Epithelial cell of esophagus (primary cell): ENCODE measurements at regions not wholly inside any gene's neighbourhood (a gene's known extent, or its start where the extent isn't known, plus 50 kb on each side); places are given as distances from the start of the nearest gene placed in this dataset.
"Not testable (repeated sequence)": the region's sequence is repeated elsewhere in the genome, so short reads cannot be mapped to it uniquely, and the experiment has no call there.

Experiments used
- DNase-seq: peaks from one replicate; pipeline ENCODE4 v3.0.0; 2010; ENCODE audit warnings: low read depth
- H3K4me3 ChIP-seq: 2 replicates; pipeline ENCODE4 v1.5.1; 2011; ENCODE audit warnings: mild to moderate bottlenecking, low read length, control low read depth
- TF ChIP-seq, protein P1 (sequence below): IDR thresholded peaks from 2 replicates; pipeline ENCODE4 v1.5.1; 2011; ENCODE audit warnings: low read depth, mild to moderate bottlenecking, low read length, control low read depth, inconsistent platforms; ENCODE audit not compliant: insufficient read depth; ENCODE audit errors: missing control alignments

DNA sequence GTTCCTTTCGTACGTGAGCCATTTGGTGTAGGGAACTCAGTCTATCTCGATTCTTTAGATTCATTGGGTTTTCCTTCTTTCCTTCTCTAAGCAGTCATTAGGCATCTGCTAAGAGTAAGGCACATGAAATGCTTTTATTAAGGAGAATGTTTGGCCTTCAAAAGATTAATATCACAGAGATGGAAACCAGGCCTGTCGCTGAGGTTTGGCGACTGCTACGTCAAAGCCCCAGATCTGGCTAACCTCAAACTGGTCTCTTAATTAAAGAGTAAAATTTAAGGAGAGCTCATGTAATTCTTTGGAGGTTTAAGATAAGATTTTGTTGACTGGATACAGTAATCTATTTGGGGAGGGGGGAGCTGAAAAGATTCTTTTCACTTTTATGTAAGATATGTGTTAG lies 189.8 kb downstream of the JCAD start:
- no peak overlapping the region for H3K4me3 ChIP-seq
- TF ChIP-seq, protein P1, sequence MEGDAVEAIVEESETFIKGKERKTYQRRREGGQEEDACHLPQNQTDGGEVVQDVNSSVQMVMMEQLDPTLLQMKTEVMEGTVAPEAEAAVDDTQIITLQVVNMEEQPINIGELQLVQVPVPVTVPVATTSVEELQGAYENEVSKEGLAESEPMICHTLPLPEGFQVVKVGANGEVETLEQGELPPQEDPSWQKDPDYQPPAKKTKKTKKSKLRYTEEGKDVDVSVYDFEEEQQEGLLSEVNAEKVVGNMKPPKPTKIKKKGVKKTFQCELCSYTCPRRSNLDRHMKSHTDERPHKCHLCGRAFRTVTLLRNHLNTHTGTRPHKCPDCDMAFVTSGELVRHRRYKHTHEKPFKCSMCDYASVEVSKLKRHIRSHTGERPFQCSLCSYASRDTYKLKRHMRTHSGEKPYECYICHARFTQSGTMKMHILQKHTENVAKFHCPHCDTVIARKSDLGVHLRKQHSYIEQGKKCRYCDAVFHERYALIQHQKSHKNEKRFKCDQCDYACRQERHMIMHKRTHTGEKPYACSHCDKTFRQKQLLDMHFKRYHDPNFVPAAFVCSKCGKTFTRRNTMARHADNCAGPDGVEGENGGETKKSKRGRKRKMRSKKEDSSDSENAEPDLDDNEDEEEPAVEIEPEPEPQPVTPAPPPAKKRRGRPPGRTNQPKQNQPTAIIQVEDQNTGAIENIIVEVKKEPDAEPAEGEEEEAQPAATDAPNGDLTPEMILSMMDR: no peak
- DNase-seq: no peak

DNA sequence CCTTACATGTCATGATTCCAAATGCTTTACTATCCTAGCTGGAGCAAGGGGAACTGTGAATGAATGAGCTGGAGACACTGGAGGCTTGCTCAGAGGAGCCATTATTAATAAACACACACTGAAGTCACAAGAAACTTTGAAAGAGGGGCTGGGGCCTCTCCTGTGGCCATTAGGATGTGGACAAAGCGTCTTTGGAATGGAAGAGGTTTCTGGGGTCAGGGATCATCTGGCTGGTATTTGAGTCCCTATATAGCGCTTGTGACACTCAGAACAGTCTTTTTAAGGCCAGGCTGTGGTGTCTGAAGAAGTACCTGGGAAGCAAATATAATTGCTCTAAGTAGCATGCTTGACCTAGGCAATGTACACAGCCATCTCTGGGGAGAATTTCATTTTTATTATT lies 193.0 kb downstream of the JCAD start:
- H3K4me3 ChIP-seq: no peak overlapping the region
- TF ChIP-seq, protein P1: no peak
- DNase-seq: no peak

DNA sequence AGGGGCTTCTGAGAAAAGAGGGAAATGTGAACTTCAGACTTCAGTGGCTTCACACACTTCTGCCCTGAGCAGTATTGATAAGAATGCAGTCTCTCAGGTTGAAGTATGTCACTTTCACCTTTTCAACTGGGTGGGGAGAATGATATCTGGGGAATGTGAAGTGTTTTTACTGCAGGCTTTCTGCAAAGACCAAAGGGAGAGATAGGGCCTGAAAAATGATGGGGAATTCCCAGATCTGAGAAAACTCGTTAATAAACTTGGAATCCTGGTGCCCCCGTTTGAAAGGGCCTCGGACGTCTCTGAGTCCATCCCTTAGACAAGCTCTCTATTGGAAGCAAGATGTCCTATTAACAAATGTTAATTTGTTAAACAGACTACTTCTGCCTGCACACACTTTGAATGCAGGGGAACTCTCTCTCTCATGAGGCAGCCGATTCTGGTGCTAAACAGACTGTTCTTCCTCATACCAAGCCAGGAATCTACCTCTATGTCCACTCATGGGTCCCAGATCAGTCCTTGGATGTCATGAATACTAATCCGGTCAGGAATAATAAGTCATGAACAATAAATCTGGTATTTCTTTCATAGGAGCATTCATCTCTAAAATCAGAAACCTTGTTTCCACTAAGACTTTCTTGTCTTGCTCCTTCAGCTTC lies 193.6 kb downstream of the JCAD start:
- peak; percentile 46 for DNase-seq
- TF ChIP-seq, protein P1: no peak
- H3K4me3 ChIP-seq: no peak overlapping the region

DNA sequence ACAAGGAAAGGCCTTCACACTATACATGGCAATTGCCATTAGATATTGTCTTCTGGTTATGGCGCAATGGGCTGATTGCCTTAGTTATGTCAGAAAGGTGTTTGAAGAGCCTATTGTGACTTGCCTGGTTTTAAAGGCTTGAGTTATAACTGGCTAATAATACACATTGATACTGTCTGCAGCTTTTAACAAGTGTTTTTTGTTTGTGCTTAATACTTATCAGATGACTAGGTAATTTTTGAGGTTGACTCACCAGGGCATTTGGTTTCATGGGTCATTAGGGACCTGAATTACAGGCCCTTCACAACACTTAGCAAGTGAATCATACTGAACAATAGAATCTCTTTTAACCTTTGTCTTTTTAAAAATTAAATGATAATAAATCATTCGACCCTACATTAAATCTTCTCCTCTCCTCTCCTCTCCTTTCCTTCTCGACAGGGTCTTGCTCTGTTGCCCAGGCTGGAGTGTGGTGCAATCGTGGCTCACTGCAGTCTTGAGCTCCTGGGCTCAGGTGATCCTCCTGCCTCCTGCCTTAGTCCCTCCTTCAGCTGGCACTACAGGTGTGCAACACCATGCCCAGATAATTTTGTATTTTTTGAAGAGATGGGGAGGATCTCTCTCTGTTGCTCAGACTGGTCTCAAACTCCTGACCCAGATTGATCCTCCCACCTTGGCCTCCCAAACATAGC lies 196.3 kb downstream of the JCAD start:
- DNase-seq: peak; percentile 96
- TF ChIP-seq, protein P1: no peak
- no peak overlapping the region for H3K4me3 ChIP-seq

DNA sequence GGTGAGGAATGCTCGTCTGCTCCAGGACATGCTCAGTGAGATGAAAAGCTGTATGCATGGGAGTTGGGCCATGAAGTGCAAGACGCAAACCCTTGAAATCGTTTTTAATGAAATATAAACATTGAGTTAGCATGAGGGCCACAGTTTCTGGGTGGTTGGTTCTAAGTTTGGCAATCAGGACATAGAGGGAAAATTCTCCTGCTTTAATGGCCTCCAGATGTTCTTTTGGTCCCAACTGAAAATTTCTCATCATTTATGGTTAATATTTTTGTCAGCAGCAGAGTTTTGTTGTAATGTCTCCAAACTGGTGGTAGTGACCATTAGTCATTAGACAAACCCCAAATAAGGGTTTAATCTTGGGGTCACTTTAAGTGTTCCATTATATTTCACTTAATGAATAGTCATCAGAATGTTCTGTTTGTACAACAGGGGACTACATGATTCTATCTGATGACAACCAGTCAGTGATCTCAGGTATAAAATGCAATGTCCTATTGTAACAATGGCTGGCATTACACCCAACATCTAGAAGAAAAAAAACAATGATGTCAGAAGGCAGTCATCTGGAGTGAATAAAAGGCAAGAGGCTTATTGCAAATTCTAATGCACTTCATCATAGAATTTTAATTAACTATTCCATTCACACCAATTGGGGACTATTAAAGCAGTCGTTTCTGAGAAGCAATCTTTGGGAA lies 197.4 kb downstream of the JCAD start:
- DNase-seq: peak; percentile 51
- TF ChIP-seq, protein P1: no peak
- H3K4me3 ChIP-seq: no peak overlapping the region

DNA sequence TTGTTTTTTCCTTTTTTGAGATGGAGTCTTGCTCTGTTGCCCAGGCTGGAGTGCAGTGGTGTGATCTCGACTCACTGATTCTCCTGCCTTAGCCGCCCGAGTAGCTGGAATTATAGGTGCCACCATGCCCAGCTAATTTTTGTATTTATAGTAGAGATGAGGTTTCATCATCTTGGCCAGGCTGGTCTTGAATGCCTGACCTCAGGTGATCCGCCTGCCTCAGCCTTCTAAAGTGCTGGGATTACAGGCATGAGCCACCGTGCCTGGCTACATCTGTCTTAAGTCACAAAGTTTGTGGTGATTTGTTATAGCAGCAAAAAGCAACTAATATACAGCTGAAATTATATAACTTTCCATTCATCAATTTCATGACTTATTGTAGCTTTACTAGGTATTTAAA lies 198.2 kb downstream of the JCAD start:
- H3K4me3 ChIP-seq, DNase-seq: not testable (repeated sequence)

DNA sequence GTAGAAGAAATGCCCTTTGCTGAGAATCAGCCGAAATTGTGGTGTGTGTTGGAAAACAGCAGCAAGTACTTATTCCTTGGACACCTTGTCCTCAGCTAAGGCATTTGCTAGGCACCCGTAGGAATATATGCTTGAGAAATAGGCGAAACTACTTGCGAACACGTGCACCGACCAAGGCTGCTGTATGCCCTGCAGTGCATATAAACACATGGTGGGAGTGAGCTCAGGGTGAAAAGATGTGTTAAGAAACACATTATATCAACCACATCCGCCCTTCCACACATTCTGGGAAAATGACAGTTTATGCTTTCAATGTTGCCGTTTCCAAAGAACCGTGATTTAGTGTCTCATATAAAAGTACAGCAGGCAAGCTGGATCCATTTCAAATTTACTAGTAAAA lies 199.2 kb downstream of the JCAD start:
- DNase-seq: peak; percentile 24
- TF ChIP-seq, protein P1: no peak
- H3K4me3 ChIP-seq: no peak overlapping the region
